Motor neuron (in vitro differentiated cells): ENCODE measurements at regions not wholly inside any gene's neighbourhood (a gene's known extent, or its start where the extent isn't known, plus 50 kb on each side); places are given as distances from the start of the nearest gene placed in this dataset.
A peak's percentile ranks its signal among the peaks of the same experiment; 100 is the strongest.

Experiments
- ATAC-seq, 8 experiments: fragments of 200-7000 bp; cut with Tn5 transposase; replicated peaks in 6 of 8; 2 replicates each; pipeline ENCODE4 v1.8.0; 2021; ENCODE audit warnings: mild to moderate bottlenecking in 8 of 8, moderate library complexity in 8 of 8
- H3K27ac ChIP-seq, 2 donors: fragments of 250-450 bp; sonication (Bioruptor Pico); 2 replicates each; pipeline ENCODE4 v1.9.0; 2021; ENCODE audit warnings: antibody characterized with exemption in 2 of 2, mild to moderate bottlenecking in 2 of 2, moderate library complexity in 1 of 2
- H3K4me1 ChIP-seq, 2 donors: fragments of 250-450 bp; sonication (Bioruptor Pico); replicated peaks in 1 of 2; 2 replicates each; pipeline ENCODE4 v1.6.1; 2021; ENCODE audit warnings: antibody characterized with exemption in 2 of 2, mild to moderate bottlenecking in 2 of 2, moderate library complexity in 1 of 2
- H3K4me3 ChIP-seq, 5 donors: fragments of 250-450 bp; sonication (Bioruptor Pico); 2 replicates each; pipeline ENCODE4 v1.9.0; 2021; ENCODE audit warnings: antibody characterized with exemption in 5 of 5, mild to moderate bottlenecking in 5 of 5, moderate library complexity in 4 of 5
- WGBS, 10 experiments: fragments of 450-650 bp; shearing (Covaris generic); methylation state at CpG; one replicate each; pipeline ENCODE4 v1.0.0; 2022; 5-methylcytosine and 5-hydroxymethylcytosine counted together
- in situ Hi-C, 9 experiments: fragments of 400-800 bp; cut with MboI; loops; one replicate each; pipeline ENCODE4 v1.15.0; 2021; ENCODE audit warnings: low sequenced_read_pairs in 9 of 9, low pct_unique_long_range_greater_than_20kb in 2 of 9; ENCODE audit not compliant: unreplicated experiment in 9 of 9

GRCh38 chr13:83622422-83622784 lies 259.9 kb downstream of the SLITRK1 start:
- in situ Hi-C loops: no loop called here
- 75 to 90% (median 87%) methylated on average over 1 to 2 of the region's 2 CpGs; no CpG with 5 or more reads in 4 of the 10 experiments for WGBS, 10 experiments

GRCh38 chr13:83621765-83622421 lies 260.4 kb downstream of the SLITRK1 start:
- H3K4me3 ChIP-seq: no peak overlapping the region

More at GRCh38 chr13:83622422-83622784, 259.9 kb downstream of the SLITRK1 start:
- ATAC-seq: no peak
- Histone ChIP-seq H3K27ac (no peak overlapping the region), H3K4me3 (no peak overlapping the region), H3K4me1 (no peaks in the 10 kb centered on the region)

GRCh38 chr13:83620530-83621220 lies 261.6 kb downstream of the SLITRK1 start:
- peak in 2 of 8 experiments; percentile 74 to 75 for ATAC-seq
- no peaks in the 10 kb centered on the region for H3K4me1 ChIP-seq
- in situ Hi-C loops: no loop called here
- no peak overlapping the region for H3K4me3 ChIP-seq
- H3K27ac ChIP-seq: no peak overlapping the region

More at GRCh38 chr13:83621765-83622421, 260.4 kb downstream of the SLITRK1 start:
- in situ Hi-C loops: no loop called here
- ATAC-seq: no peak
- WGBS, 10 experiments: 10 to 100% (median 90%) methylated on average over 1 to 6 of the region's 10 CpGs; no CpG with 5 or more reads in 3 of the 10 experiments
- Histone ChIP-seq H3K27ac (no peak overlapping the region), H3K4me1 (no peaks in the 10 kb centered on the region)

GRCh38 chr13:83618966-83619365 lies 263.3 kb downstream of the SLITRK1 start:
- Histone ChIP-seq H3K4me3 (no peak overlapping the region), H3K27ac (no peak overlapping the region), H3K4me1 (no peaks in the 10 kb centered on the region)
- in situ Hi-C loops: no loop called here
- ATAC-seq: no peak

GRCh38 chr13:83613524-83613923 lies 268.8 kb downstream of the SLITRK1 start:
- no peaks in the 10 kb centered on the region for H3K4me1 ChIP-seq
- in situ Hi-C loops: no loop called here
- 94 to 100% methylated on average over 1 to 3 of the region's 16 CpGs; no CpG with 5 or more reads in 8 of the 10 experiments for WGBS, 10 experiments
- H3K4me3 ChIP-seq: no peak overlapping the region
- H3K27ac ChIP-seq: no peak overlapping the region
- no peak for ATAC-seq

- in situ Hi-C loops: no loop called here
- Histone ChIP-seq H3K27ac (no peak overlapping the region), H3K4me1 (no peaks in the 10 kb centered on the region), H3K4me3 (no peak overlapping the region)
- peak in 1 of 8 experiments; percentile 53 for ATAC-seq
- WGBS, 10 experiments: 17 to 100% (median 86%) methylated on average over 1 of the region's 1 CpG; no CpG with 5 or more reads in 3 of the 10 experiments
These were observed 280.7 kb downstream of the SLITRK1 start for GRCh38 chr13:83601539-83601938.

- Histone ChIP-seq H3K4me3 (no peak overlapping the region), H3K27ac (no peak overlapping the region), H3K4me1 (peaks cover 0 to 4% of the 10 kb centered on the region in 2 donors)
- in situ Hi-C loops: no loop called here
- ATAC-seq: peak in 3 of 8 experiments; percentile 53 to 81 (median 72)
These were observed 290.2 kb downstream of the SLITRK1 start for GRCh38 chr13:83592095-83592494.

GRCh38 chr13:83589814-83590213 lies 292.5 kb downstream of the SLITRK1 start:
- Histone ChIP-seq H3K27ac (no peak overlapping the region), H3K4me3 (no peak overlapping the region), H3K4me1 (peaks cover 0 to 4% of the 10 kb centered on the region in 2 donors)
- in situ Hi-C loops: no loop called here
- WGBS, 10 experiments: 0 to 100% (median 91%) methylated on average over 1 of the region's 1 CpG; no CpG with 5 or more reads in 2 of the 10 experiments
- no peak for ATAC-seq

GRCh38 chr13:83577183-83577582 lies 305.1 kb downstream of the SLITRK1 start:
- WGBS, 10 experiments: 20 to 100% (median 100%) methylated on average over 1 to 2 of the region's 2 CpGs; no CpG with 5 or more reads in 2 of the 10 experiments
- no peak overlapping the region for H3K4me3 ChIP-seq
- H3K4me1 ChIP-seq: no peaks in the 10 kb centered on the region
- no peak for ATAC-seq
- in situ Hi-C loops: no loop called here
- H3K27ac ChIP-seq: no peak overlapping the region

- Histone ChIP-seq H3K4me1 (no peaks in the 10 kb centered on the region), H3K27ac (no peak overlapping the region), H3K4me3 (no peak overlapping the region)
- in situ Hi-C loops: no loop called here
- no peak for ATAC-seq
- 8 to 100% (median 71%) methylated on average over 1 to 3 of the region's 3 CpGs; no CpG with 5 or more reads in 2 of the 10 experiments for WGBS, 10 experiments
These were observed 314.3 kb downstream of the SLITRK1 start for GRCh38 chr13:83568019-83568418.

GRCh38 chr13:83563499-83563898 lies 318.8 kb downstream of the SLITRK1 start:
- in situ Hi-C loops: no loop called here
- Histone ChIP-seq H3K27ac (no peak overlapping the region), H3K4me3 (no peak overlapping the region), H3K4me1 (no peaks in the 10 kb centered on the region)
- 0 to 100% (median 70%) methylated on average over 1 to 4 of the region's 5 CpGs; no CpG with 5 or more reads in 1 of the 10 experiments for WGBS, 10 experiments
- no peak for ATAC-seq

- ATAC-seq: no peak
- H3K27ac ChIP-seq: no peak overlapping the region
- WGBS, 10 experiments: 15 to 100% (median 91%) methylated on average over 2 of the region's 2 CpGs; no CpG with 5 or more reads in 1 of the 10 experiments
- no peak overlapping the region for H3K4me3 ChIP-seq
- no peaks in the 10 kb centered on the region for H3K4me1 ChIP-seq
- in situ Hi-C loops: no loop called here
These were observed 324.4 kb downstream of the SLITRK1 start for GRCh38 chr13:83557845-83558244.

- no peak for ATAC-seq
- no peak overlapping the region for H3K4me3 ChIP-seq
- no peak overlapping the region for H3K27ac ChIP-seq
- WGBS, 10 experiments: 42 to 100% (median 93%) methylated on average over 1 of the region's 1 CpG; no CpG with 5 or more reads in 2 of the 10 experiments
- in situ Hi-C loops: no loop called here
- no peaks in the 10 kb centered on the region for H3K4me1 ChIP-seq
These were observed 332.6 kb downstream of the SLITRK1 start for GRCh38 chr13:83549671-83550070.

- WGBS, 10 experiments: 0 to 83% (median 28%) methylated on average over 1 of the region's 1 CpG; no CpG with 5 or more reads in 2 of the 10 experiments
- Histone ChIP-seq H3K4me1 (no peaks in the 10 kb centered on the region), H3K27ac (no peak overlapping the region), H3K4me3 (no peak overlapping the region)
- no peak for ATAC-seq
- in situ Hi-C loops: no loop called here
These were observed 335.2 kb downstream of the SLITRK1 start for GRCh38 chr13:83547043-83547442.
